Transverse colon (tissue), 4 donors: ENCODE measurements at regions not wholly inside any gene's neighbourhood (a gene's known extent, or its start where the extent isn't known, plus 50 kb on each side); places are given as distances from the start of the nearest gene placed in this dataset.

Source experiments
- DNase-seq: peaks from one replicate; pipeline ENCODE4 v3.0.0-alpha.2; 2019
- H3K27ac ChIP-seq, 4 donors: fragments of 200-600 bp; sonication (generic); 2 replicates each; pipeline ENCODE4 v1.5.1; 2016 to 2018; ENCODE audit warnings: inconsistent platforms in 4 of 4
- H3K27me3 ChIP-seq: fragments of 200-600 bp; sonication (generic); 2 replicates; pipeline ENCODE4 v1.5.1; 2017; ENCODE audit warnings: inconsistent platforms
- H3K36me3 ChIP-seq, 4 donors: fragments of 200-600 bp; sonication (generic); 2 replicates each; pipeline ENCODE4 v1.5.1; 2017 to 2019; ENCODE audit warnings: inconsistent platforms in 4 of 4
- H3K4me1 ChIP-seq, 4 donors: fragments of 200-600 bp; sonication (generic); 2 replicates each; pipeline ENCODE4 v1.5.1; 2017 to 2020; ENCODE audit warnings: inconsistent platforms in 4 of 4
- H3K4me3 ChIP-seq, 4 donors: fragments of 200-600 bp; sonication (generic); 1 replicate in 1 of 4; 2 replicates in 3 of 4; pipeline versions ENCODE4 v1.5.1 to v1.6.1; 2017 to 2019; ENCODE audit warnings: inconsistent platforms in 4 of 4
- H3K9me3 ChIP-seq, 2 donors: fragments of 200-600 bp; sonication (generic); 2 replicates each; pipeline ENCODE4 v1.5.1; 2017 to 2019; ENCODE audit warnings: inconsistent platforms in 2 of 2
- CTCF ChIP-seq, 5 experiments: fragments of 200-600 bp in 3 of 5; fragments of 450-650 bp in 2 of 5; sonication (generic) in 3 of 5; IDR thresholded peaks; 1 replicate in 2 of 5; 2 replicates in 3 of 5; pipeline ENCODE4 v1.5.1; 2016 to 2017; ENCODE audit warnings: antibody characterized with exemption in 5 of 5, inconsistent platforms in 3 of 5, mild to moderate bottlenecking in 2 of 5, moderate library complexity in 1 of 5
- EP300 ChIP-seq: sonication (generic); formaldehyde crosslinking; IDR thresholded peaks from one replicate; pipeline ENCODE4 v1.6.1; 2017; ENCODE audit warnings: antibody characterized with exemption, low read depth
- POLR2A ChIP-seq: fragments of 450-650 bp; IDR thresholded peaks from one replicate; pipeline ENCODE4 v1.6.1; 2016; ENCODE audit warnings: antibody characterized with exemption, mild to moderate bottlenecking, moderate library complexity
- POLR2AphosphoS5 ChIP-seq, 3 donors: sonication (generic); formaldehyde crosslinking; IDR thresholded peaks; one replicate each; pipeline ENCODE4 v1.6.1; 2016; ENCODE audit warnings: antibody characterized with exemption in 3 of 3
- WGBS, 2 donors: methylation state at CpG; one replicate each; pipeline ENCODE4 v1.1.5; 2018; ENCODE audit warnings: low coverage in 1 of 2; 5-methylcytosine and 5-hydroxymethylcytosine counted together
- in situ Hi-C, 4 donors: fragments of 200-750 bp; cut with MboI; loops; one replicate each; pipeline versions ENCODE4 v1.15.0 to v1.15.1; 2017; ENCODE audit warnings: low sequenced_read_pairs in 3 of 4, low pct_ligation_motif_present in 1 of 4, low pct_unique_long_range_greater_than_20kb in 1 of 4
- intact Hi-C: fragments of 100-400 bp; cut with DNase I; formaldehyde crosslinking; loops from one replicate; pipeline ENCODE4 v1.15.1; 2023; ENCODE audit warnings: low total_unique reads

DNA sequence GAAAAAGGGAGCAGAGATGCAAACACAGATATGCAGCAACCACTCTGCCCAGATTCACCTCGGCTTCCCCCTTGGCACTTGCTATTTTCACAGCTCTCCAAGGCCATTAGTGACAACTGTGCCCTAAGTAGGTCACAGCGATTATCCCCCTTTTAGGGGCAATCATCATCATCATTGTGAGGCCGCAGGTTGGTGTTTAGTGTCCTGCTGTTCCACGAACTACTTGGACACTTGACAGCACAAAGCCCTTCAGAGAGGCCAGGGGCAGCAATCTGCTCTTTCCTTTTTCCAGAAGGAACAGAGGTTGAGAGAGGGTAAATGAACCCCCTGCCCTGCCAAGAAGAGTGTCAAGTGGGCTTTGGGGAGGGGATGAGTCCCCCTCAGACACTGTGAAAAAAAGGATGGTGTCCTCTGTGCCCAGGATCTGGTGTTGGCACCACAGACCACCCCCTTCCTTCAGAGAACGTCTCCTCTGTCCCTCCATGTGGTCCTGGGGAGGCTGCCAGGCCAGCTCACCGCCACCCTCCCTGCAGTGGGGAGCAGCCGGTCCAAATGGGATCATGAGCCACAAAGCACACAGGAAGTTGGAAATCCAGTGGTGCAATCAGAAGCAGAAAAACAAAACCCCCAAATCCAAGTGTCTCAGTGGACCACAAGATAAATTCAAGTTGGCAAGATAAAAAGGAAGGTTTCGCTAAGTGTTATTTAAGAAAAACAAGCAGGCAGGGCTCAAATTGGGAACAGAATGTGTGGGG is 78.4 kb upstream of the MED9 start:
- no peaks in the 10 kb centered on the region for H3K36me3 ChIP-seq
- H3K27ac ChIP-seq: no peak overlapping the region
- no peaks in the 10 kb centered on the region for H3K9me3 ChIP-seq
- WGBS, 2 donors: 72 to 73% methylated on average over 3 to 8 of the region's 8 CpGs
- no peak for DNase-seq
- intact Hi-C loops: no loop called here
- in situ Hi-C loops: no loop called here
- no peak for TF ChIP-seq EP300
- TF ChIP-seq POLR2A: no peak
- TF ChIP-seq CTCF (IDR thresholded peaks at IDR 0.05): no peak
- TF ChIP-seq POLR2AphosphoS5 (IDR thresholded peaks at IDR 0.05): no peak
- H3K4me1 ChIP-seq: peaks cover 0 to 13% (median 0%) of the 10 kb centered on the region in 4 donors
- H3K27me3 ChIP-seq: no peaks in the 10 kb centered on the region
- H3K4me3 ChIP-seq: no peak overlapping the region

DNA sequence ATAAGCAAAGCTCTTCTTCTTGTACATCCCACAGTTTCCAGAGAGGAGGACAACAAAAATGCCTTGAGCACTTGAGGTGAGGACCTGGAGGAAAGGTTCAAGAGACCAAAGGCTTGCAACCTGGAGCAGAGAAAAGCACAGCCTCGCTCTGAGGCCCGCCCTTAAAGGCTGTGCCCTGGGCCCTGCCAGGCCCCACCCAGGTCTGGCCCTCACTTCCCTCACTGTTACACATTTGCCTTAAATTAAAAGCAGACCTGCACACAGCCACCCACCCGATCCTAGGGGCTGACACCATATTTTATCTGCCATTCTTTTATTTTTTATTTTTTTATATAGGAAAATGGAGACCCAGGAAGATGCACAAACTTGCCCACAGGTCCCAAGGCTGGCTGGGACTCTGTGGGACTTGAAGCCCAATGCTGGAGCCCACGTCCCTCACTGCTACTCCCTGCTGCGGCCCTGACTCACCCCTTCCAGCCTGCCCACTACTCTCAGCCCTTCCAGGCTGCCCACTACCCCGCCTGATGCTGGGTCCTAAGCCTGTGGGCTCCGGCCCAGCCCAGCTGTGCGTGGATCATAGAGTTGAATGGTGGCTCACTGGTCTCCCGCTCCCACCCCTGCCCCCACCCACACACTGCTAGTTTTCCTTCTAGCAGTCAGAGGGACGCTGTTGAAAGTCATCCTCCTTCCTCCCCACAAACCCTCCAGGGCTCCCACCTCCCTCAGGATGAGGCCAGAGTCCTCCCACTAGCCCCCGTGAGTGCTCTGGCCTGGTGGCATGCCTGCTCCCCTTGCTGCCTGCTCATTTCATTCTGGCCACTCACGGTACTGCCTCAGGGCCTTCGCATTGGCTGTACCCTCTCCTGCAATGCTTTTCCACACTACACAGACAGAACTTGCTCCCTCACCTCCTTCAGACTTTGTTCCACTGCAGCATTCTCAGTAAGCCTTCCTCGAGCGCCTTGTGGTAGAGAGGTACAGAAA is 77.6 kb upstream of the MED9 start:
- no peak overlapping the region for H3K4me3 ChIP-seq
- no peak overlapping the region for H3K27ac ChIP-seq
- no peaks in the 10 kb centered on the region for H3K9me3 ChIP-seq
- in situ Hi-C loops: no loop called here
- peaks cover 6% of the 10 kb centered on the region for H3K27me3 ChIP-seq
- 45 to 82% methylated on average over 2 to 15 of the region's 15 CpGs for WGBS, 2 donors
- intact Hi-C loops: no loop called here
- peaks cover 0 to 20% (median 0%) of the 10 kb centered on the region in 4 donors for H3K4me1 ChIP-seq
- TF ChIP-seq POLR2A (no peak), POLR2AphosphoS5 (IDR thresholded peaks at IDR 0.05) (no peak), EP300 (no peak), CTCF (IDR thresholded peaks at IDR 0.05) (no peak)
- no peaks in the 10 kb centered on the region for H3K36me3 ChIP-seq
- DNase-seq: no peak

DNA sequence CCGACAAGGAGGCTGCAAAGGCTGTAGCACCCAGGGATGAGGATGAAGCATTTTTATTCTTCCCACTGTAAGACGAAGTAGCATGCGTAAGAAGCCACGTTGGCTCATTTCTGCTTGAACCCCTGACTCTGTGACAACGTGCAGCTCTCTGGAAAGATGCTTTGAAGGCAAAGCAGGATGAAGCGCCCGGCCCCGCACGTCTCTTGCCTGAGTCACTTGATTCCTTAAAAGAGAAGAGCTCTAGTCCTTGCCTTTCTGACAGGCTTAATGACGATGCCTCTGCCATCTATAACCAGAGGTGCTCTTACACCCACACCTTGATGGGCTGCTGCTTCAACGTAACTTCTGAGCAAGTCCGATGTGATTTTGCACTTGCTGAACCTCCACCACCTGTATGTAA is 76.7 kb upstream of the MED9 start:
- Histone ChIP-seq H3K27ac (no peak overlapping the region), H3K4me3 (no peak overlapping the region), H3K4me1 (peaks cover 0 to 20% (median 0%) of the 10 kb centered on the region in 4 donors), H3K9me3 (no peaks in the 10 kb centered on the region), H3K27me3 (peaks cover 8% of the 10 kb centered on the region), H3K36me3 (no peaks in the 10 kb centered on the region)
- in situ Hi-C loops (no loop called here), intact Hi-C loops (no loop called here)
- TF ChIP-seq POLR2AphosphoS5 (IDR thresholded peaks at IDR 0.05): no peak
- DNase-seq: no peak
- WGBS, 2 donors: 92% methylated on average over 12 of the region's 12 CpGs; no CpG with 5 or more reads in 1 of the 2 donors

- DNase-seq: no peak
- Histone ChIP-seq H3K27me3 (peaks cover 8% of the 10 kb centered on the region), H3K27ac (no peak overlapping the region), H3K9me3 (no peaks in the 10 kb centered on the region), H3K36me3 (no peaks in the 10 kb centered on the region), H3K4me3 (no peak overlapping the region), H3K4me1 (peaks cover 0 to 20% (median 0%) of the 10 kb centered on the region in 4 donors)
- no peak for TF ChIP-seq EP300
- WGBS, 2 donors: 85 to 100% methylated on average over 1 to 14 of the region's 14 CpGs
- intact Hi-C loops: no loop called here
- in situ Hi-C loops: no loop called here
These were observed 76.1 kb upstream of the MED9 start for GRCh38 chr17:17400566-17401184.
